SHP77 treated with DMSO at 0.1 percent for 48 hours (cell line): ENCODE measurements at regions not wholly inside any gene's neighbourhood (a gene's known extent, or its start where the extent isn't known, plus 50 kb on each side); places are given as distances from the start of the nearest gene placed in this dataset.

ENCODE experiments used
- DNase-seq: peaks from one replicate; lab custom pipeline; 2025; lab: John Stamatoyannopoulos, UW

DNA sequence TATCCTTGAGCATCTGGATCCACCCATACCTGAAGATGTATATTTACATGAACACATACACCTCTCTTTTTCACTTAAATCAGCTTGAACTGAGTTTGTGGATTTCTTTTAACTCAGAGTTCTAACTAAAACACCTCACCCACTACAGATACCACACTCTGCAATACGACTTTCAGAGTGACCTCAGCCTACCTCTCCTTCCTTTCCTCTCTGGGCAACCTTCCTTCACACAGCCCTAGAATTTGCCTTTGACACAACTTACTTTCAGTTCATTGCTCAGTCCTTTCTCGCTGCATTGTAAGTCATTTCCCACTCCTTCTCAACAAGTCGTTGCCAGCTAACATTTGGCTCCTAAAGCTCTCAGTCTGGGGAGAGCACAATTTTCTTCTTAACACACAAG lies 151.9 kb upstream of the IRX3 start:
- DNase-seq: no peak

DNA sequence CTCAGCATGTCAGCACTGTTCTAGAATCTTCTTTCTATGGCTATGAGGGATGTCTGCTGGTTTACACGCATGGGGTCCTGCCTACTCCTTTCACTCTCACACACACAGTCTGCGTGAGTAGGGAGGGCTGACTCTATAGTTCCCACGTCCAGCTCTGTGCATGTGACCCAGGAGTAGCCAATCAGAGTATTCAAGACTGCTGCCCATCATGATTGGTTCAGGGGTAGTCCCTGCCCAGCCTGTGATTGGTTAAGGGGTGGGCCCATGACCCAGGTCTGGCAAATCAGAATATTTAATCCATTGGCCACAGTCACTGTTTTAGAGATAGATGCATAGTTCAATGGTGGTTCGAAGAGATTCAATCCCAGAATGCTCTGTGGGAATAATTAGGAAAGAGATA lies 151.3 kb upstream of the IRX3 start:
- DNase-seq: no peak

GRCh38 chr16:54437401-54437800 lies 150.8 kb upstream of the IRX3 start:
- no peak for DNase-seq

DNA sequence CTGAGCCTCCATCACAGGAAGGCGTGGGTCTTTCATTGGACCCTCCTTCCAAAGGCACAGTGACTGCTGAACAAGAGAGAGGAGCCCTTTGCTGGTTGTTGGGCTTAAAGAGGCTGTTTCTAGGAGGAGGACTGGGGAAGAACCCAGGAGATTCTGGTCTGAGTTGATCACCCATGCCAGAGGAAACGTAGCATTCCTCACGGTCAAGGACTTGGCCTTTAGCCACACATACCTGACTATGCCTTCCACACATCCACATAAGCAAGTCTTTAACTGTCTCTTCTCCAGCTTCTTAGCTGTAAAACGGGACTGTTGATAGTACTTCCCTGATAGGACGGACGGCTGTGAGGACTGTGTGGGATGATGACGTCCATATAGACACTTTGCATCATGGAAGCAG lies 149.8 kb upstream of the IRX3 start:
- DNase-seq: no peak

DNA sequence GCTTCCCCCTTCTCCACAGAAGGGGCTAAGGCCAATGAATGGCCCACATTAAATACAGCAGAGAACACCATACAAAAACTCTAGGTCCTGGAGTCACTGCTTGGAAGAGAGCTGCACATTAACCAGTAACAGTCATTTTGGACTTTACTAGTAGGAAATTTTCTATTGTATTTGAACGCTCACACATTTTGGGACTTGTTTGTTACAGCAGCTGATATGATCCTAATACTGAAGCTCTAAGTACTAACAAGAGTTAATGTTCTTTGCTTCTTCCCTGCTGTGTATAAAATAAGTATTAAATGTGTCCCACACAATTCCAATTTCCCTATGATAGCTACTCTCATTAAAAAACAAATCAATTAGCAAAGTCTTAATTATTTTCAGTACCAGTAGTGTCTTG lies 148.3 kb upstream of the IRX3 start:
- no peak for DNase-seq

- no peak for DNase-seq
These were observed 146.3 kb upstream of the IRX3 start for GRCh38 chr16:54432897-54433229.

GRCh38 chr16:54431997-54432896 lies 145.7 kb upstream of the IRX3 start:
- DNase-seq: no peak

DNA sequence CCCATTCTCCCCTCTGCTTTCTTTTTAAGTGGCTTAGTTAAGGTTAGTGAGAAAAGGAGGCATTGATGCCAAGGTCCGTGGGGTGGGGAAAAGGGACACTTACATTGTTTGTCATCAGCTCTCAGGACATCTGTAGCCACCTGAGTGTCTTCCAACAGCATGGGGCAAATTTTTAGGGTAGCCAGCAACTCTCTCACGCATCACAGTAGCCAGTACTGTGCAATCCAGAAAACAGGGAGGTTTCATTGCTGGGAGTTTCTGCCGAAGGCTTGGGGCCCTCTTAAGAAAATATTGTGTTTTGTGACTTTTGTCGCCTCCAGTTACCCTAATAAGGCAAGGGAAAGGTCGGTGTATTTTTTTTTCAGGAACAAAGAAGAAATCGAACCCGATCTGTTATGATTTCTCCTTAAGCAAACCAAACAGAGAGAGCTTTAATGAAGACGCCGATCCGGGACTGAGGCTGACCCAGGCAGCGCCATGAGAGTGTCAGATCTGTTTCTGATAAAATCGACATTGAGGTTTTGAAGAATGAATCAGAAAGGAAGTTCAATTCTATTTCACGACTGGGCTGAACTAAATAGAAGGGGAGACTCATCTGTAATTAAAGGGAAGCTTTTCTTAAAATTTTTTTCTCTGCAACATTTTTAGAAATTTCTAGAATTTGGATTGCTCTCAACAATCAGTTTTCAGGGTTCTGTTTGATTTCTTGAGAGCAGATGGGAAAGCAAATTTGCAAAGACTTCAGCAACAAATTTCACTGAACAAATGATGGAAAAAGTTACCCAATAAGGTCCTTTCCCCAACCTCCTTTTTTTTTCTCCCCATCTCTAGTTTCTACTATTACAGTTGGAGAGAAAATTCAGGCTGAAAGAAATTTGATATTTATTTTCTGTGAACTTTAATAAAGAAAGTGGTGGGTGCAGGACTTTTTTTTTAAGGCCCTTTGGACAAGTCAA lies 144.7 kb upstream of the IRX3 start:
- DNase-seq: no peak

DNA sequence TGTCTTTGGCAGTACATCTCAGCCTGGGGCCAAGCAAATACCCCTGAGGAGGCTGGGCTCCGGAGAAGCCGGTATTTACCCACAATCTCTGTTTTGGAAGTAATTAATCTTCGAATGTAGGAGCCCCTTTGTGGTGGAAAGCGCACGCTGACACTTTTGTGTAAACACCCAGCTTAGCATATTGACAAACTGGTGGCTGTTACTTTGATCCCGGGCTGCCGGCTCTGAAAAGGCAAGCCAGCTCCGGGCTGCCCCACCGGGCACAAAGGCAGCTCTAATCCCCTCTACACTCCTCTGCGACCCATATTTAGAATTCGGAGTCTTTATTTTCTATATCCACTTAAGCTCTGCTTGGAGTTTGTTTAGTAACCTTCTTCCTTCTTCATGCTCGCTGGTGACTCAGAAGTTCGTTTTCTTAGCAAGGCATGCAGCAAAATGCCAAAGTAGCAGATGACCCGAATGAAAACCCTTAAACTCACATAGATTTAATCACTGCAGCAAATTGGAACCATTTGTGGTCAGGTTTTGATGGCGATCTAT lies 144.0 kb upstream of the IRX3 start:
- DNase-seq: no peak

DNA sequence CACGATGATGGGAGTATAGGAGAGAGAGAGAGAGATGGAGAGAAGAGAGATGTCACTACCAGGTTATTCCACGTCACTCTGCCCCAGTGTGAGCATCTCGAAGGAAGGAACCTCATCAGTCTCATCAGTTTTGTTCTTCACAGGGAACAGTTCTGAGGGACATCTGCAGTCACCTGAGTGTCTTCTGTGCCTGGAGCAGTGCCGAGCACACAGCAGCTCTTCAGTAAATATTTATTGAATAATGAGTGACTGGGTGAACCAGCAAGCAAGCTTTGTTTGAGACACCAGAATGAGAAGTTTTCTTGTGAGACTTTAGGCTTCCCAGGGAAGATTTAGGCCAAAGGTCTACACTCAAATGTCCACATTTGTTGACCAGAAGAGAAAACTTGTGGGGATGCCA lies 142.4 kb upstream of the IRX3 start:
- DNase-seq: no peak

DNA sequence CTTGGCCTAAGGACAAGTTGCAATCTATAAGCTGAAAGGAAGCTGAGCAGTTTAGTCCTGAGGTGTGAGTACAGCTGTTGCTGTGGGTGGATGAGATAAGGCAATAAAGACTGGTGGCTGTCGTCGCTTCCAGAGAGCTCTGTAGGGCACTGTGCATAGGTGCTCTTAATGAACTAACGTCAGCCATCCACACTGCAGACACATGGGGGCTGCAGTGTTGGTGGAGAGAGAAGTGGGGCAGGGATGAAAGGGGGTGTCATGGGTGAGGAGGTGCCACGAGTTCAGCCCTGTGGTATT lies 139.9 kb upstream of the IRX3 start:
- no peak for DNase-seq

DNA sequence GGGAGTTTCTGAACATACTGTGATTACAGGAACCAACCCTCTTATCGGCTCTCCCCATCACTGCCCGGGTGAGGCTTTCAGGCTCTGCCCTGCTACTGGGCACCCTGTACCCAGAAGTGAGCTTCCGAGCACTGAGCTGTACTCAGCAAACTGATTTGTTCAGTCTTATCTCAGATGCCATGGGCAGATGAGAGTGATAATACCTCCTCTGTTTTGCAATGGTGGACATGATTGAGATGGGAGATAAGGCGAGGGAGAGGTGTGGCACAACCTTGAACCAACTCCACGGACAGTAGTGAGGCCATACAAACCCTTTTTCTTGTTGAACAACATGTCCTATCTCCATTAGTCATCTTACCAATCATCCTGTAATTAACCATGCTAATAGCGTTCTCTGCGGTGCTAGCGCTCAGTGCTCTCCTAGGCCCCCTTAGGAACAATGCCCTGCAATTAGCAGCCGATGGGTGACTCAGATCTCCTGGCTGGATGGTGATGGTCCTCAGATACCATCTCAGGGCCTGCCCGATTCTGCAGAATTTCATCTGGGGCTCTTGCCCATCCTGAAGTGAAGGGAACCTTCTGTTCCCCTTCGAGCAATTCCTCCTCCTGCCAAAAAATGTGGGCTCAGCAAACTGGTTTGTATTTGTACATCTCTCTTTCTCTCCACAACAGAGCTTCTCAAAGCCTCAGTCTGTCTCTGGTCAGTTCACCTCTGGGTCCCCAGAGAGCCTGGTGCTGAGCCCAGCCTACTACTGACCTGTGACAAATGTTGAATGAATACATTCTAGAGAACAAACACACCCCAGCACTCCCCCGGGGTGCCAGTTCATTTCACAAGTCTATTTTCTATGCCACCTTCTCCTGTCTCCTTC lies 139.3 kb upstream of the IRX3 start:
- DNase-seq: no peak

GRCh38 chr16:54425068-54425467 lies 138.5 kb upstream of the IRX3 start:
- DNase-seq: no peak

GRCh38 chr16:54424043-54424451 lies 137.5 kb upstream of the IRX3 start:
- DNase-seq: no peak

- no peak for DNase-seq
These were observed 136.0 kb upstream of the IRX3 start for GRCh38 chr16:54422569-54422978.

DNA sequence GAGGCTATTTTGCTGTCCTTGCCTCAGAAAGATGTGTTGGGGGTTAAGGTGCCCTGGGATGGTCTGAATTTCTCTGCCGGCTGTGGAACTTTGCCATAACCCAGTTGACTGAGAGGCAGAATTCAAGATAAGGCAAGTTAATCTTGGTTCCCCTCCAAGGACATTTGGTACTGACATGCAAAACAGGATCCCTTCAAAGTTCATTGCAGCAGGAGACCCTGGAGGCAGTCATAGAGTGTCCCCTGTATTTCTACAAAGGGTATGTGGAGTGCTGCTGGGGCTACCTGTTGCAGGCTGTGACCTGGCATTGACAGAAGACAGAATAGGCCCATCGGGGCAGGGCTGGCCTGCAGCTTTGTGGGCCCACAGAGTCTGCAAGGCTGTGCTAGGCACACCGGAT lies 135.6 kb upstream of the IRX3 start:
- no peak for DNase-seq

- no peak for DNase-seq
These were observed 134.6 kb upstream of the IRX3 start for GRCh38 chr16:54421220-54421619.

DNA sequence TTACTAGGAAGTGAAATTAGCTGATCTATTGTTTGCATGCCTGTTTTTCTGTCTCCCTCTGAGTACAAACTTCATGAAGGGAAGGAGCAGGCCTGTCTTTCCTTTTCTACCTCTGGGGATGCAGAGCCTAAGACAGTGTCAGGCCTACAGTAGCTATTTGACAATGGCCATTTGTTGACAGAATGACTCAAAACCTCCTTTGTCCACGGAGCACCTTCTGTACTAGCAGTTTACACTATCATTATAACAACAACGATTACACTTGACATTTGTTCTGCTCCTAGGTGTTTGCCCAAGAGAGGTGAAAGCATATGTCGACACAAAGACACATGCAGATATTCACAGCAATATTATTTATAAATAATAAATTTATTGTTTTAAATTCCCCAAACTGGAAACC lies 132.3 kb upstream of the IRX3 start:
- DNase-seq: no peak

DNA sequence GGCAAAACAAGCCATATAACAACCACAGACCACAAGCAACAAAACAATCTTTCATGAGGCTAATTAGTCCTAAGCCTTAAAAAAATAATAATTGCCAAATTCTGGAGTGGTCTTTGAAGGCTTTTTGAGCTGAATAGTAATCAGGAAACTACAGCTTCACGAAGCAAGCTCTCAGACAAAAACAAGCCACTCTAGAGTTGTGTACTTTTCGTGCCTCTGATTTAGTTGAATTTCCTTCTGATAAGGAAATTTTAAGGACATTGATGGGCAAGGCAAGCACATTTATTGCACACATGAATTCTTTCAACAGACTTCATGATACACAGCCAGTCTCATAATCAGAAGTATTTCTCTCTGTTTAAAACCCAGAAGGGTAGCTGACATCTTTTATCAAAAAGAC lies 130.8 kb upstream of the IRX3 start:
- DNase-seq: no peak

GRCh38 chr16:54414671-54415070 lies 128.1 kb upstream of the IRX3 start:
- no peak for DNase-seq

- DNase-seq: no peak
These were observed 126.3 kb upstream of the IRX3 start for GRCh38 chr16:54412777-54413455.

- no peak for DNase-seq
These were observed 125.5 kb upstream of the IRX3 start for GRCh38 chr16:54412037-54412436.
